Adrenal gland (tissue), 9 donors: ENCODE measurements at regions not wholly inside any gene's neighbourhood (a gene's known extent, or its start where the extent isn't known, plus 50 kb on each side); places are given as distances from the start of the nearest gene placed in this dataset.

ENCODE experiments used
- DNase-seq, 7 donors: peaks; one replicate each; pipeline ENCODE4 v3.0.0-alpha.2; 2019 to 2020
- H3K27ac ChIP-seq, 5 donors: fragments of 200-600 bp; sonication (generic) in 4 of 5; 1 replicate in 3 of 5; 2 replicates in 2 of 5; pipeline versions ENCODE4 v1.5.1 to v1.8.0; 2016 to 2020; ENCODE audit warnings: mild to moderate bottlenecking in 1 of 5
- H3K27me3 ChIP-seq: fragments of 200-600 bp; 2 replicates; pipeline ENCODE4 v1.8.0; 2021
- H3K36me3 ChIP-seq, 2 donors: fragments of 200-600 bp; replicated peaks in 1 of 2; 1 replicate in 1 of 2; 2 replicates in 1 of 2; pipeline versions ENCODE4 v1.5.1 to v1.8.0; 2018 to 2022
- H3K4me1 ChIP-seq, 2 donors: fragments of 200-600 bp; replicated peaks in 1 of 2; 1 replicate in 1 of 2; 2 replicates in 1 of 2; pipeline versions ENCODE4 v1.5.1 to v1.8.0; 2018 to 2021
- H3K4me3 ChIP-seq, 4 donors: fragments of 200-600 bp; sonication (generic) in 3 of 4; one replicate each; pipeline ENCODE4 v1.5.1; 2016 to 2018
- H3K9me3 ChIP-seq, 3 donors: fragments of 200-600 bp; sonication (generic) in 1 of 3; replicated peaks in 1 of 3; 1 replicate in 2 of 3; 2 replicates in 1 of 3; pipeline versions ENCODE4 v1.5.1 to v1.8.0; 2016 to 2021
- CTCF ChIP-seq, 6 experiments: fragments of 450-650 bp in 4 of 6; fragments of 200-600 bp in 2 of 6; sonication (generic) in 1 of 6; IDR thresholded peaks; 1 replicate in 5 of 6; 2 replicates in 1 of 6; pipeline versions ENCODE4 v1.5.1 to v1.8.0; 2016 to 2021; ENCODE audit warnings: antibody characterized with exemption in 6 of 6, mild to moderate bottlenecking in 2 of 6, moderate library complexity in 1 of 6
- POLR2A ChIP-seq, 2 donors: fragments of 450-650 bp; IDR thresholded peaks; one replicate each; pipeline ENCODE4 v1.6.1; 2017; ENCODE audit warnings: antibody characterized with exemption in 2 of 2, mild to moderate bottlenecking in 2 of 2, moderate library complexity in 1 of 2
- WGBS, 4 donors: extraction: QIAGEN DNeasy Blood & Tissue Kit in 2 of 4; methylation state at CpG; one replicate each; pipeline versions ENCODE4 v1.1.5 to v1.1.7; 2013 to 2017; 5-methylcytosine and 5-hydroxymethylcytosine counted together
- intact Hi-C, 2 donors: fragments of 100-400 bp; cut with DNase I; formaldehyde crosslinking; loops; one replicate each; pipeline versions ENCODE4 v1.14.1 to v1.15.0; 2022 to 2023
- donor health status: healthy with polysubstance abuse.
- donor health status: Bipolar disorder and iron deficiency.
- donor health status: DM: yes; HTN: yes; CAD: no.
- donor health status: DM: no; HTN: no; CAD: no.
- donor health status: DM: no; HTN: no; CAD: no.

GRCh38 chr10:128278362-128278761 lies 152.1 kb upstream of the MKI67 start:
- no peak for DNase-seq
- no peaks in the 10 kb centered on the region for H3K9me3 ChIP-seq
- TF ChIP-seq CTCF (IDR thresholded peaks at IDR 0.05), result no peak
- no peak for TF ChIP-seq POLR2A (IDR thresholded peaks at IDR 0.05)
- WGBS, 4 donors, result 22 to 39% (median 34%) methylated on average over 4 to 7 of the region's 7 CpGs
- H3K4me1 ChIP-seq, result no peaks in the 10 kb centered on the region
- peaks cover 13% of the 10 kb centered on the region for H3K27me3 ChIP-seq
- no peak overlapping the region for H3K27ac ChIP-seq
- no peaks in the 10 kb centered on the region for H3K36me3 ChIP-seq
- H3K4me3 ChIP-seq, result no peak overlapping the region
- intact Hi-C loops, result loop anchor here in 1 of 2 donors (10.0 kb wide), 1 partner anchor 1696 kb away; no protein-coding TSS in a partner anchor

- TF ChIP-seq CTCF (IDR thresholded peaks at IDR 0.05) (no peak), POLR2A (IDR thresholded peaks at IDR 0.05) (no peak)
- intact Hi-C loops, result no loop called here
- Histone ChIP-seq H3K27me3 (peaks cover 16% of the 10 kb centered on the region), H3K36me3 (no peaks in the 10 kb centered on the region), H3K27ac (no peak overlapping the region), H3K4me3 (no peak overlapping the region), H3K9me3 (no peaks in the 10 kb centered on the region), H3K4me1 (no peaks in the 10 kb centered on the region)
- DNase-seq, result no peak
- WGBS, 4 donors, result 38 to 55% (median 48%) methylated on average over 2 of the region's 2 CpGs
Measured at GRCh38 chr10:128280271-128280670, 154.0 kb upstream of the MKI67 start.

GRCh38 chr10:128281343-128281742 lies 155.1 kb upstream of the MKI67 start:
- 75 to 92% (median 79%) methylated on average over 6 of the region's 6 CpGs for WGBS, 4 donors
- H3K27ac ChIP-seq, result no peak overlapping the region
- DNase-seq, result no peak
- H3K36me3 ChIP-seq, result no peaks in the 10 kb centered on the region
- no peak for TF ChIP-seq CTCF (IDR thresholded peaks at IDR 0.05)
- TF ChIP-seq POLR2A (IDR thresholded peaks at IDR 0.05), result no peak
- H3K27me3 ChIP-seq, result peaks cover 19% of the 10 kb centered on the region
- no peaks in the 10 kb centered on the region for H3K9me3 ChIP-seq
- intact Hi-C loops, result no loop called here
- H3K4me1 ChIP-seq, result no peaks in the 10 kb centered on the region
- H3K4me3 ChIP-seq, result no peak overlapping the region

- no peak for TF ChIP-seq CTCF (IDR thresholded peaks at IDR 0.05)
- no peak for TF ChIP-seq POLR2A (IDR thresholded peaks at IDR 0.05)
- Histone ChIP-seq H3K4me1 (no peaks in the 10 kb centered on the region), H3K4me3 (no peak overlapping the region), H3K27me3 (peaks cover 23% of the 10 kb centered on the region), H3K9me3 (no peaks in the 10 kb centered on the region), H3K27ac (no peak overlapping the region), H3K36me3 (no peaks in the 10 kb centered on the region)
- intact Hi-C loops, result no loop called here
- DNase-seq, result no peak
- 81 to 93% (median 90%) methylated on average over 14 of the region's 14 CpGs for WGBS, 4 donors
Measured at GRCh38 chr10:128281861-128282260, 155.6 kb upstream of the MKI67 start.
